ENCODE measurements at regions not wholly inside any gene's neighbourhood (a gene's known extent, or its start where the extent isn't known, plus 50 kb on each side); places are given as distances from the start of the nearest gene placed in this dataset.
"Not testable (repeated sequence)": the region's sequence is repeated elsewhere in the genome, so short reads cannot be mapped to it uniquely, and the experiment has no call there.

- Mint-ChIP-seq H3K27me3 (ENCODE audit: low read depth) (no peaks in the 10 kb centered on the region), H3K36me3 (ENCODE audit: low read depth) (no peaks in the 10 kb centered on the region), H3K27ac (no peak overlapping the region), H3K9me3 (ENCODE audit: insufficient read depth) (no peaks in the 10 kb centered on the region), H3K4me1 (ENCODE audit: low read depth) (no peaks in the 10 kb centered on the region), H3K4me3 (no peak overlapping the region)
- ChIA-PET CTCF (no interaction called here), POLR2A (no interaction called here)
- ATAC-seq (no peak), DNase-seq (no peak)
Measured at GRCh38 chr7:153954477-153954876, 97.7 kb upstream of the DPP6 start.

- H3K9me3 Mint-ChIP-seq (ENCODE audit: insufficient read depth); DNase-seq; H3K4me3 Mint-ChIP-seq; ATAC-seq; H3K27me3 Mint-ChIP-seq (ENCODE audit: low read depth); H3K27ac Mint-ChIP-seq; POLR2A ChIA-PET; H3K36me3 Mint-ChIP-seq (ENCODE audit: low read depth); H3K4me1 Mint-ChIP-seq (ENCODE audit: low read depth); CTCF ChIA-PET: not testable (repeated sequence)
Measured at GRCh38 chr7:153957677-153958076, 94.5 kb upstream of the DPP6 start.

GRCh38 chr7:153958381-153958780 lies 93.8 kb upstream of the DPP6 start:
- POLR2A ChIA-PET; H3K4me3 Mint-ChIP-seq; CTCF ChIA-PET; H3K9me3 Mint-ChIP-seq (ENCODE audit: insufficient read depth); H3K36me3 Mint-ChIP-seq (ENCODE audit: low read depth); H3K4me1 Mint-ChIP-seq (ENCODE audit: low read depth); DNase-seq; ATAC-seq; H3K27ac Mint-ChIP-seq; H3K27me3 Mint-ChIP-seq (ENCODE audit: low read depth): not testable (repeated sequence)

DNA sequence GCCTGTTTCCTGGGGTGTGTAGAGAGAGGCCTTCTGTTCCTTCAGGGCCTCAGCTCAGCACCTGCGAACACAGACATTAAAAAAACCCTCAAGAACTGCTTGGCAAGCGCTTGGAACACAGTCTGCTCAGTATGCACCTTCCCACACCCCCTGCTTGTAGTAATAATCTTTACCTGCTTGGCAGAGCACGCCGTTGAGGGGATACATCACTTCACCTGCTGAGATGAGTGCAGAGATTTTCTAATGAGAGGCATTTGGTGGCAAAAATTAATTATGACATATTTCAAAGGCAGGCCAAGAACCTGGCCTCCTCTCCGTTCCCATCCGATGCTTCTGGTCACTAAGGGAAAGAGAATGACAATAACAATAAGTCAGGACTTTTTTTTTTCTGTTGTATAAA lies 93.4 kb upstream of the DPP6 start:
- H3K27me3 Mint-ChIP-seq (ENCODE audit: low read depth); ATAC-seq; H3K27ac Mint-ChIP-seq; CTCF ChIA-PET; DNase-seq; H3K4me3 Mint-ChIP-seq; POLR2A ChIA-PET; H3K36me3 Mint-ChIP-seq (ENCODE audit: low read depth); H3K9me3 Mint-ChIP-seq (ENCODE audit: insufficient read depth); H3K4me1 Mint-ChIP-seq (ENCODE audit: low read depth): not testable (repeated sequence)

- H3K9me3 Mint-ChIP-seq (ENCODE audit: insufficient read depth); H3K27me3 Mint-ChIP-seq (ENCODE audit: low read depth); CTCF ChIA-PET; ATAC-seq; H3K4me1 Mint-ChIP-seq (ENCODE audit: low read depth); DNase-seq; POLR2A ChIA-PET; H3K4me3 Mint-ChIP-seq; H3K36me3 Mint-ChIP-seq (ENCODE audit: low read depth); H3K27ac Mint-ChIP-seq: not testable (repeated sequence)
Measured at GRCh38 chr7:153964481-153965112, 87.6 kb upstream of the DPP6 start.

- POLR2A ChIA-PET; H3K9me3 Mint-ChIP-seq (ENCODE audit: insufficient read depth); DNase-seq; CTCF ChIA-PET; H3K27ac Mint-ChIP-seq; H3K4me3 Mint-ChIP-seq; H3K36me3 Mint-ChIP-seq (ENCODE audit: low read depth); ATAC-seq; H3K4me1 Mint-ChIP-seq (ENCODE audit: low read depth); H3K27me3 Mint-ChIP-seq (ENCODE audit: low read depth): not testable (repeated sequence)
Measured at GRCh38 chr7:153969016-153969415, 83.2 kb upstream of the DPP6 start.

DNA sequence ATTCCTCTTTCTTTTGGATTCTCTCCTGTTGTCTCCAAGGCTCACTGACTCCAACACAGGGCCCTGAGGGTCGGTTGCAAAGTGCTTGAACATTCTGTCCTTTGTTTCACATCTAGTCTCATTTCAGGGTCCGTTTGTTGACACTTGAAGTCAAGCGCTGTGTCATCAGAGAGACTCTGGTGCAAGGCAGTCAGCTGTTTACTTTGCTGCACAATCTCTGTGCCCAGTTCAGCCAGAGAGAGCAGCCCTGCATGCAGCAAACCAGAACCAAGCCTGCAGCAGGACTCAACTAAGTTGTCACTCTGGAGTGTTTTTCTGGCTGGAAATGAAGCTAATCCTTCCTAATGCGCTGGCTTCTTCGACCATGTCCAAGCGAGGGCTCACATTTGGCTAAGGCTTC lies 77.6 kb upstream of the DPP6 start:
- CTCF ChIA-PET, H3K4me3 Mint-ChIP-seq: not testable (repeated sequence)

DNA sequence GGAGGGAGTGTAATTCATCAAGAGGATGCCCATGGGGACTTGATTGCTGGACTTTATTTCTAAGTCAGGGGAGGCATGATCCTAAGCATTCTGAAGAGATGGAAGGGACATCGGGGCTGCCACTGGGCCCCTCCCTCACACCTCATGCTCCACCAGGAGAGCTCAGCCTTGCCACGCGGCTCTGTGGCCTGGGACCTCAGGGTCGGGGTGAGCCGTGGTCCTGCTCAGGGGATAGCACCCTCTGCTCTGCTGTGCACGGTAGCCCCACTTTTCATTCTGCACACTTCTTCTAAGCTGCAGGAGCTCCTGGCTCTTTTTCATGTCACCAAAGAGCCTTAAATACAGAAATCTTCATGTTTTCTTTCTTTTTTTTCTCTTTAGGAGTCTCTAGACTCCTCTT lies 75.5 kb upstream of the DPP6 start:
- H3K36me3 Mint-ChIP-seq (ENCODE audit: low read depth); H3K4me3 Mint-ChIP-seq; ATAC-seq; H3K27me3 Mint-ChIP-seq (ENCODE audit: low read depth); H3K9me3 Mint-ChIP-seq (ENCODE audit: insufficient read depth); H3K27ac Mint-ChIP-seq; POLR2A ChIA-PET; CTCF ChIA-PET; DNase-seq; H3K4me1 Mint-ChIP-seq (ENCODE audit: low read depth): not testable (repeated sequence)

More for the DNA sequence above, 77.6 kb upstream of the DPP6 start:
- H3K36me3 Mint-ChIP-seq (ENCODE audit: low read depth); H3K27ac Mint-ChIP-seq; POLR2A ChIA-PET; H3K9me3 Mint-ChIP-seq (ENCODE audit: insufficient read depth); H3K27me3 Mint-ChIP-seq (ENCODE audit: low read depth); ATAC-seq; DNase-seq; H3K4me1 Mint-ChIP-seq (ENCODE audit: low read depth): not testable (repeated sequence)

DNA sequence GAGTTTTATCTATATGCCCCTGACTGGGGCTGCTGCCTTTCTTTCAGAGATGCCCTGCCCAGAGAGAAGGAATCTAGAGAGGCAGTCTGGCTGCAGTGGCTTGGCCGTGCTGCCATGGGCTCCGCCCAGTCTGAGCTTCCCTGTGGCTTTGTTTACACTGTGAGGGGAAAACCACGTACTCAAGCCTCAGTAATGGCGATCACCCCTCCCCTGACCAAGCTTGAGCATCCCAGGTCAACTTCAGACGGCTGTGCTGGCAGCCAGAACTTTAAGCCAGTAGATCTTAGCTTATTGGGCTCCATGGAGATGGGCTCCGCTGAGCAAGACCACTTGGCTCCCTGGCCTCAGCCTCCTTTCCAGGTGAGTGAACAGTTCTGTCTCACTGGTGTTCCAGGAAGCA lies 69.0 kb upstream of the DPP6 start:
- POLR2A ChIA-PET; H3K27ac Mint-ChIP-seq; CTCF ChIA-PET; ATAC-seq; H3K9me3 Mint-ChIP-seq (ENCODE audit: insufficient read depth); DNase-seq; H3K36me3 Mint-ChIP-seq (ENCODE audit: low read depth); H3K4me3 Mint-ChIP-seq; H3K4me1 Mint-ChIP-seq (ENCODE audit: low read depth); H3K27me3 Mint-ChIP-seq (ENCODE audit: low read depth): not testable (repeated sequence)

DNA sequence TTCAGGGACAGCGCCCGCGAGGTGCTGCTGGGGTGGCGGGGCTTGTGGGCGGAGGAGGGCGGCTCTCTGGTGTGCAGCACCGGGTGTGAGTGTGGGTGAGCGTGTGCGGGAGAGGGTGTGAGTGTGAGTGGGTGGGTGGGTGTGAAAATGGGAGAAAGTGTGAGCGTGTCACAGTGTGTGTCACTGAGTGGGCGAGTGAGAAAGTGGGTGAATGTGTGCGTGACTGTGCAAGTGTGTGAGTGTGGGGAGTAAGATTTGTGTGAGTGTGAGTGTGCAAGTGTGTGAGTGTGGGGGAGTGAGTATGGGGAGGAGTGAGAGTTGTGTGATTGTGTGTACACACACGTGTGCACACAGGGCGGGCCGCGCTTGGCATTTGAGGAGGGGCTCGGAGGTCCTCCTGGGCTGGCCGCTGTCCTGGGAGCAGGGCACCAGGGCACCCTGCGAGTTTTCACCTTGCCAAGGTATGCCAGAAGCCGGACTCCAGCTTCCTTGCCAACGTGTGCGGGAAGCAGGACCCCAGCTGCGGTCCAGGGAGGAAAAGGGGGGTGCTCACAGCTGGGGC lies 63.1 kb upstream of the DPP6 start:
- H3K27ac Mint-ChIP-seq; H3K36me3 Mint-ChIP-seq (ENCODE audit: low read depth); CTCF ChIA-PET; POLR2A ChIA-PET; ATAC-seq; H3K4me1 Mint-ChIP-seq (ENCODE audit: low read depth); H3K4me3 Mint-ChIP-seq; H3K27me3 Mint-ChIP-seq (ENCODE audit: low read depth); H3K9me3 Mint-ChIP-seq (ENCODE audit: insufficient read depth); DNase-seq: not testable (repeated sequence)

DNA sequence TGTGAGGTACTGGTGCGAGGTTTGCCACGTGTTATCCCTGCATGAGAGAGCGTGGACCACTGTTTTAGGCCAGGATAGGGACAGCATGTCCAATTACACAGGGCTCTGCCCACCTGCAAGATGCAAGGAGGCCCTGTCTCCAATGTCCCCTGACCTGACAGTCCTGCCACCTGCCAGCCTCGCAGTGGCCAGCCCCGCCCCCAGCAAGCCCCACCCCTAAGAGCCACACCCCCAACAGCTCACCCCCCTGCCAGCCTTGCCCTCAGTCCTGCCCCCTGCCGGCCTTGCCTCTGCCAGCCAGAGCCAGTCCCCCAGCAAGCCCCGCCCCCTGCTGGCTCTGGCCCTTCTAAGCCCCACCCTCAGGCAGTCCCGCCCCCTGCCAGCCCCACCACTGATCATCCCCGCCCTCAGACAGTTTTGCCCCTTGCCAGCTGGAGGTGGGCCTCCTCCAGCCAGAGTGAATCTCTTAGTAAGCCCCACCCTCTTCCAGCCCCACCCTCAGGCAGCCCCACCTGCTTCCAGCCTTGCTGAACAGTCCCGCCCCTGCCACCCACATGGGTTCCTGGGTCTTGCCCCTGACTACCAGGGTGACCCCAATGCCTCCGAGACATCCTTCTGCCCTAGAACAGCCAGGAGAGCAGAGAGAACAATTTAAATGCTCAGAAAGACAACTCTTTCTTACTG lies 62.3 kb upstream of the DPP6 start:
- H3K27ac Mint-ChIP-seq; H3K27me3 Mint-ChIP-seq (ENCODE audit: low read depth); CTCF ChIA-PET; H3K9me3 Mint-ChIP-seq (ENCODE audit: insufficient read depth); H3K4me3 Mint-ChIP-seq; H3K36me3 Mint-ChIP-seq (ENCODE audit: low read depth); DNase-seq; H3K4me1 Mint-ChIP-seq (ENCODE audit: low read depth); POLR2A ChIA-PET: not testable (repeated sequence)
- peak; percentile 47 for ATAC-seq

DNA sequence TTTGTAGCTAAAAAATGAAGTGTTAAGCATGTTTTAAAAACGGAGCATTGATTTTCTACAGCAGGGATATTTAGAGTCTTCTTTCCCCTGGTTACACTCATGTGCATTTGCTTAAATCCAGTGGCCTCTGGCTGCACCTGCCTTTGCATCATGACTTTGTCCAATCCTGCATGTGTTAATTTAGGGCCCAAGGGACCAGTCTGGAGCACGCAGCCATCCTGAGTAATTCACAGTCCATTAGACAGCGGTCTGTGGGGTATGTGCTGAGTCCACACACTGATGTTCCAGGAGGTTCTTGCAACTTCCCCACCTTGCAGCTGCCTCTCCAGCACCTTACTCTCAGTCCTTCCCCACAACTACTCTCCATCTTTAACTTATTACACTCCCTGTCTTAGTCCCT lies 60.7 kb upstream of the DPP6 start:
- H3K4me1 Mint-ChIP-seq (ENCODE audit: low read depth); H3K9me3 Mint-ChIP-seq (ENCODE audit: insufficient read depth); H3K27ac Mint-ChIP-seq; H3K36me3 Mint-ChIP-seq (ENCODE audit: low read depth); ATAC-seq; H3K4me3 Mint-ChIP-seq; POLR2A ChIA-PET; DNase-seq; H3K27me3 Mint-ChIP-seq (ENCODE audit: low read depth); CTCF ChIA-PET: not testable (repeated sequence)

- POLR2A ChIA-PET; H3K4me3 Mint-ChIP-seq; H3K4me1 Mint-ChIP-seq (ENCODE audit: low read depth); DNase-seq; ATAC-seq; H3K27ac Mint-ChIP-seq; H3K36me3 Mint-ChIP-seq (ENCODE audit: low read depth); H3K27me3 Mint-ChIP-seq (ENCODE audit: low read depth); H3K9me3 Mint-ChIP-seq (ENCODE audit: insufficient read depth); CTCF ChIA-PET: not testable (repeated sequence)
Measured at GRCh38 chr7:153993402-153993801, 58.8 kb upstream of the DPP6 start.

Measured in activated CD8-positive, alpha-beta T cell treated with anti-CD3 and anti-CD28 coated beads, Interleukin-2, amount 10 ng/mL, durations not matched to agents 7 days and 5 days (primary cell).